Neural cell (in vitro differentiated cells): ENCODE measurements at regions not wholly inside any gene's neighbourhood (a gene's known extent, or its start where the extent isn't known, plus 50 kb on each side); places are given as distances from the start of the nearest gene placed in this dataset.

ENCODE experiments used
- H2AFZ ChIP-seq: fragments of 200-600, 300-800 bp; sonication (generic), shearing (Covaris generic); 2 replicates; pipeline ENCODE4 v1.6.0; 2014; ENCODE audit warnings: low read depth, mild to moderate bottlenecking, antibody characterized with exemption, low read length, moderate library complexity
- H3F3A ChIP-seq: fragments of 200-600 bp; shearing (Covaris generic); 2 replicates; pipeline ENCODE4 v1.6.1; 2016; ENCODE audit warnings: mild to moderate bottlenecking, moderate library complexity, mixed read lengths, antibody characterized with exemption, low read length; ENCODE audit not compliant: insufficient read depth, poor library complexity, severe bottlenecking
- H3K27ac ChIP-seq: fragments of 200-600, 300-800 bp; sonication (generic), shearing (Covaris generic); 2 replicates; pipeline ENCODE4 v1.5.1; 2014; ENCODE audit warnings: mild to moderate bottlenecking, low read length, moderate library complexity
- H3K27me3 ChIP-seq: fragments of 300-800, 200-600 bp; sonication (generic), shearing (Covaris generic); 2 replicates; pipeline ENCODE4 v1.6.0; 2014; ENCODE audit warnings: mild to moderate bottlenecking, low read depth, low read length, moderate library complexity; ENCODE audit not compliant: insufficient read depth
- H3K36me3 ChIP-seq: fragments of 300-800, 200-600 bp; sonication (generic), shearing (Covaris generic); 2 replicates; pipeline ENCODE4 v1.5.1; 2014; ENCODE audit warnings: mild to moderate bottlenecking, antibody characterized with exemption, low read length, moderate library complexity; ENCODE audit not compliant: insufficient read depth
- H3K4me2 ChIP-seq: fragments of 300-800, 200-600 bp; sonication (generic), shearing (Covaris generic); 2 replicates; pipeline ENCODE4 v1.6.0; 2014; ENCODE audit warnings: mild to moderate bottlenecking, low read length
- H3K4me3 ChIP-seq: fragments of 300-800, 200-600 bp; sonication (generic), shearing (Covaris generic); 2 replicates; pipeline ENCODE4 v1.5.1; 2014; ENCODE audit warnings: mild to moderate bottlenecking, low read length, moderate library complexity
- H3K79me2 ChIP-seq: fragments of 200-600 bp; shearing (Covaris generic); replicated peaks from 2 replicates; pipeline ENCODE4 v1.6.0; 2014; ENCODE audit warnings: mild to moderate bottlenecking, low read length, moderate library complexity; ENCODE audit not compliant: insufficient read depth
- H3K9ac ChIP-seq: fragments of 300-800, 200-600 bp; sonication (generic), shearing (Covaris generic); 2 replicates; pipeline ENCODE4 v1.6.1; 2016; ENCODE audit warnings: mild to moderate bottlenecking, low read length, mixed read lengths
- H3K9me2 ChIP-seq: fragments of 200-600 bp; shearing (Covaris generic); 2 replicates; pipeline ENCODE4 v1.6.1; 2016; ENCODE audit warnings: mild to moderate bottlenecking, low read length, mixed read lengths; ENCODE audit not compliant: insufficient read depth
- H3K9me3 ChIP-seq: fragments of 200-600, 300-800 bp; sonication (generic), shearing (Covaris generic); 2 replicates; pipeline ENCODE4 v1.6.1; 2016; ENCODE audit warnings: mild to moderate bottlenecking, mixed run types, low read length, moderate library complexity, mixed read lengths
- H4K20me1 ChIP-seq: fragments of 200-600 bp; shearing (Covaris generic); 2 replicates; pipeline ENCODE4 v1.6.1; 2016; ENCODE audit warnings: mild to moderate bottlenecking, mixed run types; ENCODE audit not compliant: insufficient read depth
- EZH2 ChIP-seq: fragments of 200-600, 300-800 bp; shearing (Covaris generic), sonication (generic); IDR thresholded peaks from 2 replicates; pipeline ENCODE4 v1.6.1; 2014; ENCODE audit warnings: antibody characterized with exemption, low read length, borderline replicate concordance, mild to moderate bottlenecking; ENCODE audit not compliant: insufficient read depth, poor library complexity, severe bottlenecking
- MXI1 ChIP-seq: fragments of 450-650 bp; conservative IDR thresholded peaks from 2 replicates; pipeline ENCODE4 v1.6.1; 2014; ENCODE audit warnings: antibody characterized with exemption, mild to moderate bottlenecking; ENCODE audit not compliant: poor library complexity, severe bottlenecking
- RAD21 ChIP-seq: fragments of 450-650 bp; conservative IDR thresholded peaks from 2 replicates; pipeline ENCODE4 v1.6.1; 2014; ENCODE audit warnings: antibody characterized with exemption, mild to moderate bottlenecking, moderate library complexity
- SMC3 ChIP-seq: fragments of 450-650 bp; conservative IDR thresholded peaks from 2 replicates; pipeline ENCODE4 v1.6.1; 2014; ENCODE audit warnings: antibody characterized with exemption, mild to moderate bottlenecking, moderate library complexity; ENCODE audit not compliant: poor library complexity
- TF ChIP-seq, protein P1 (sequence below): fragments of 450-650 bp; IDR thresholded peaks from 2 replicates; pipeline ENCODE4 v1.5.1; 2014; ENCODE audit warnings: antibody characterized with exemption, mild to moderate bottlenecking, moderate library complexity; ENCODE audit not compliant: poor library complexity, severe bottlenecking
- TF ChIP-seq, protein P2 (sequence below): IDR thresholded peaks from 2 replicates; pipeline ENCODE4 v1.6.1; 2012; ENCODE audit warnings: borderline replicate concordance

DNA sequence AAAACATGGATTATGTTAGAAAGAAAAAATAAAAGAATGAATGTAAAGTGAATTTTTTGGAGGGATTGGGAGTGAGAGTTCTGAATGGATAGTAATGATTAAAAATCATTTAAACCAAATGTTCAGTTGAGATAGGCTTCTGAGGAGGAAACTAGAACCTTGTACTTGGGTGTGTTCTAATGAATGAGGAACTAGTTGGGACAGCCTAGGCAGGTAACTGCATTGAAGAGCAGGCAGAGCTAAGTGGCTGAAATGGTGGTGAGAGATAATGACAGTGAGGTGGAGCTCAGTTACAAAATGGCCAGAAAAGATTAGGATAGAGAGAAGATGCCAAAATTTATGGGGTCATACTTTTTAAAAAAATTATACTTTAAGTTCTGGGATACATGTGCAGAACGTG is 132.9 kb downstream of the ATP23 start:
- H3K79me2 ChIP-seq = no peaks in the 10 kb centered on the region
- no peaks in the 10 kb centered on the region for H3K36me3 ChIP-seq
- H3K9me2 ChIP-seq = no peaks in the 10 kb centered on the region
- no peaks in the 10 kb centered on the region for H4K20me1 ChIP-seq
- H3K27ac ChIP-seq = no peak overlapping the region
- H3K4me3 ChIP-seq = no peak overlapping the region
- no peak overlapping the region for H2AFZ ChIP-seq
- H3K9me3 ChIP-seq = no peaks in the 10 kb centered on the region
- no peak overlapping the region for H3K4me2 ChIP-seq
- H3K9ac ChIP-seq = no peak overlapping the region
- H3F3A ChIP-seq = no peaks in the 10 kb centered on the region
- TF ChIP-seq, protein P1, sequence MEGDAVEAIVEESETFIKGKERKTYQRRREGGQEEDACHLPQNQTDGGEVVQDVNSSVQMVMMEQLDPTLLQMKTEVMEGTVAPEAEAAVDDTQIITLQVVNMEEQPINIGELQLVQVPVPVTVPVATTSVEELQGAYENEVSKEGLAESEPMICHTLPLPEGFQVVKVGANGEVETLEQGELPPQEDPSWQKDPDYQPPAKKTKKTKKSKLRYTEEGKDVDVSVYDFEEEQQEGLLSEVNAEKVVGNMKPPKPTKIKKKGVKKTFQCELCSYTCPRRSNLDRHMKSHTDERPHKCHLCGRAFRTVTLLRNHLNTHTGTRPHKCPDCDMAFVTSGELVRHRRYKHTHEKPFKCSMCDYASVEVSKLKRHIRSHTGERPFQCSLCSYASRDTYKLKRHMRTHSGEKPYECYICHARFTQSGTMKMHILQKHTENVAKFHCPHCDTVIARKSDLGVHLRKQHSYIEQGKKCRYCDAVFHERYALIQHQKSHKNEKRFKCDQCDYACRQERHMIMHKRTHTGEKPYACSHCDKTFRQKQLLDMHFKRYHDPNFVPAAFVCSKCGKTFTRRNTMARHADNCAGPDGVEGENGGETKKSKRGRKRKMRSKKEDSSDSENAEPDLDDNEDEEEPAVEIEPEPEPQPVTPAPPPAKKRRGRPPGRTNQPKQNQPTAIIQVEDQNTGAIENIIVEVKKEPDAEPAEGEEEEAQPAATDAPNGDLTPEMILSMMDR = no peak
- TF ChIP-seq, protein P2, sequence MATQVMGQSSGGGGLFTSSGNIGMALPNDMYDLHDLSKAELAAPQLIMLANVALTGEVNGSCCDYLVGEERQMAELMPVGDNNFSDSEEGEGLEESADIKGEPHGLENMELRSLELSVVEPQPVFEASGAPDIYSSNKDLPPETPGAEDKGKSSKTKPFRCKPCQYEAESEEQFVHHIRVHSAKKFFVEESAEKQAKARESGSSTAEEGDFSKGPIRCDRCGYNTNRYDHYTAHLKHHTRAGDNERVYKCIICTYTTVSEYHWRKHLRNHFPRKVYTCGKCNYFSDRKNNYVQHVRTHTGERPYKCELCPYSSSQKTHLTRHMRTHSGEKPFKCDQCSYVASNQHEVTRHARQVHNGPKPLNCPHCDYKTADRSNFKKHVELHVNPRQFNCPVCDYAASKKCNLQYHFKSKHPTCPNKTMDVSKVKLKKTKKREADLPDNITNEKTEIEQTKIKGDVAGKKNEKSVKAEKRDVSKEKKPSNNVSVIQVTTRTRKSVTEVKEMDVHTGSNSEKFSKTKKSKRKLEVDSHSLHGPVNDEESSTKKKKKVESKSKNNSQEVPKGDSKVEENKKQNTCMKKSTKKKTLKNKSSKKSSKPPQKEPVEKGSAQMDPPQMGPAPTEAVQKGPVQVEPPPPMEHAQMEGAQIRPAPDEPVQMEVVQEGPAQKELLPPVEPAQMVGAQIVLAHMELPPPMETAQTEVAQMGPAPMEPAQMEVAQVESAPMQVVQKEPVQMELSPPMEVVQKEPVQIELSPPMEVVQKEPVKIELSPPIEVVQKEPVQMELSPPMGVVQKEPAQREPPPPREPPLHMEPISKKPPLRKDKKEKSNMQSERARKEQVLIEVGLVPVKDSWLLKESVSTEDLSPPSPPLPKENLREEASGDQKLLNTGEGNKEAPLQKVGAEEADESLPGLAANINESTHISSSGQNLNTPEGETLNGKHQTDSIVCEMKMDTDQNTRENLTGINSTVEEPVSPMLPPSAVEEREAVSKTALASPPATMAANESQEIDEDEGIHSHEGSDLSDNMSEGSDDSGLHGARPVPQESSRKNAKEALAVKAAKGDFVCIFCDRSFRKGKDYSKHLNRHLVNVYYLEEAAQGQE = no peak
- TF ChIP-seq EZH2 = no peak
- H3K27me3 ChIP-seq = no peaks in the 10 kb centered on the region

DNA sequence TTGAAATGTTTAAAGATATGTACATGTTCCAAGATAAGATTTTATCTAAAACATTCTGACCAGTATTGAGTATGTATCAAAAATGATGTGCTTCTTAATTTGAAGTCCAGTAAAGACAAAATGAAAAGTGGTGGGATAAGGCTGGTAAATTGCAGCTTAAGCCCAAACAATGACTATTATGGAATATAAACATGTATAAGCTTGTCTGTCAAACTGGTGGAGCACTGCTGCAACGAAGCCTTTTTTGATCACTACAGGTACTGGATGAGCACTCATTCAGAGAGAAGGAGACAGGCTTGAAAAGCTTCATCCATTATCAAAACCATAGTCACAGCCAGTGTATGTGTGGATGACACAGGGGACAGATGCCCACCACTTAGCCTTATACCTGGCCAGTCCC is 138.4 kb downstream of the ATP23 start:
- no peaks in the 10 kb centered on the region for H3K9me3 ChIP-seq
- H3K4me2 ChIP-seq = no peak overlapping the region
- H2AFZ ChIP-seq = no peak overlapping the region
- no peak overlapping the region for H3K9ac ChIP-seq
- no peaks in the 10 kb centered on the region for H3K36me3 ChIP-seq
- no peaks in the 10 kb centered on the region for H3K79me2 ChIP-seq
- no peaks in the 10 kb centered on the region for H4K20me1 ChIP-seq
- H3K27ac ChIP-seq = no peak overlapping the region
- TF ChIP-seq SMC3 = no peak
- no peak overlapping the region for H3K4me3 ChIP-seq
- H3K27me3 ChIP-seq = no peaks in the 10 kb centered on the region
- no peaks in the 10 kb centered on the region for H3K9me2 ChIP-seq
- H3F3A ChIP-seq = no peaks in the 10 kb centered on the region

DNA sequence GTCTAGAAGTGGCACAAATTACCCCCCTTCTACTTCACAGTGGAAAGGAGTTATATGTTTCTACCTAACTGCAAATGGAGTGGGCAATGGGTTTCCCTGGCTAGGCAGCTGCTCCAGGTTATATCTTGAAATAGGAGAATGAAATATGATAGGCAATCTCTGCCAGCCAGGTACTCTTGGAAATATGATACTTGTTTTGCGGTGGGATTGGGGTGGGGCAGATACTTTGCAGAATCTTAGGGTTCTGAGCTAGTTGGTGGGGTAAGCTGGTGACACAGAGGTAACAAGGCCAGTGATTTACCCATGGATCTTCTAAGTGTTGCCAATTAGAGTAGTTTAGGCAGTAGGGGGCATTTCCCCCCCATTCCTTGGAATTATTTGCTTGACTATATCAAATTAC is 140.1 kb downstream of the ATP23 start:
- no peak overlapping the region for H2AFZ ChIP-seq
- H3K4me3 ChIP-seq = no peak overlapping the region
- no peaks in the 10 kb centered on the region for H3K9me2 ChIP-seq
- H3K27ac ChIP-seq = no peak overlapping the region
- no peaks in the 10 kb centered on the region for H4K20me1 ChIP-seq
- H3K79me2 ChIP-seq = no peaks in the 10 kb centered on the region
- no peak overlapping the region for H3K4me2 ChIP-seq
- TF ChIP-seq, protein P2 = no peak
- TF ChIP-seq, protein P1 = no peak
- TF ChIP-seq RAD21 (no peak), MXI1 (no peak)
- no peak overlapping the region for H3K9ac ChIP-seq
- H3K36me3 ChIP-seq = no peaks in the 10 kb centered on the region
- H3K9me3 ChIP-seq = no peaks in the 10 kb centered on the region
- H3F3A ChIP-seq = no peaks in the 10 kb centered on the region
- no peaks in the 10 kb centered on the region for H3K27me3 ChIP-seq
